Central memory CD8-positive, alpha-beta T cell (primary cell): ENCODE measurements at regions not wholly inside any gene's neighbourhood (a gene's known extent, or its start where the extent isn't known, plus 50 kb on each side); places are given as distances from the start of the nearest gene placed in this dataset.

Experiments used
- ATAC-seq: fragments of 150-1000 bp; cut with Tn5 transposase; replicated peaks from 2 replicates; pipeline ENCODE4 v1.10.0; 2022; ENCODE audit warnings: mild to moderate bottlenecking, moderate FRiP score, moderate number of reproducible peaks; ENCODE audit not compliant: poor library complexity, severe bottlenecking; ENCODE audit errors: extremely low read depth
- DNase-seq, 2 donors: peaks; one replicate each; pipeline ENCODE4 v3.0.0; 2021; ENCODE audit warnings: low spot score in 2 of 2
- H3K27ac Mint-ChIP-seq: one replicate; pipeline ENCODE4 v1.8.0; 2022; ENCODE audit warnings: low read depth, mild to moderate bottlenecking, moderate library complexity, mixed read lengths
- H3K27me3 Mint-ChIP-seq: one replicate; pipeline ENCODE4 v1.8.0; 2022; ENCODE audit warnings: mixed read lengths
- H3K36me3 Mint-ChIP-seq: one replicate; pipeline ENCODE4 v1.8.0; 2022; ENCODE audit warnings: mild to moderate bottlenecking, moderate library complexity, mixed read lengths; ENCODE audit not compliant: insufficient read depth
- H3K4me1 Mint-ChIP-seq: one replicate; pipeline ENCODE4 v1.8.0; 2022; ENCODE audit warnings: mixed read lengths
- H3K4me3 Mint-ChIP-seq: one replicate; pipeline ENCODE4 v1.8.0; 2022; ENCODE audit warnings: mild to moderate bottlenecking, moderate library complexity, mixed read lengths
- H3K9me3 Mint-ChIP-seq: one replicate; pipeline ENCODE4 v1.8.0; 2022; ENCODE audit warnings: mixed read lengths

GRCh38 chr2:153221506-153221905, 257.1 kb downstream of the RPRM start:
- no peaks in the 10 kb centered on the region for H3K27me3 Mint-ChIP-seq
- no peak overlapping the region for H3K27ac Mint-ChIP-seq
- ATAC-seq = no peak
- DNase-seq = no peak
- no peak overlapping the region for H3K4me3 Mint-ChIP-seq
- H3K9me3 Mint-ChIP-seq = peaks cover 1% of the 10 kb centered on the region
- no peaks in the 10 kb centered on the region for H3K4me1 Mint-ChIP-seq
- no peaks in the 10 kb centered on the region for H3K36me3 Mint-ChIP-seq

GRCh38 chr2:153221087-153221486, 257.5 kb downstream of the RPRM start:
- no peak overlapping the region for H3K4me3 Mint-ChIP-seq
- no peak overlapping the region for H3K27ac Mint-ChIP-seq
- ATAC-seq (no peak), DNase-seq (no peak)
- H3K4me1 Mint-ChIP-seq = no peaks in the 10 kb centered on the region
- no peaks in the 10 kb centered on the region for H3K27me3 Mint-ChIP-seq
- H3K36me3 Mint-ChIP-seq = no peaks in the 10 kb centered on the region
- no peaks in the 10 kb centered on the region for H3K9me3 Mint-ChIP-seq

GRCh38 chr2:153218851-153219250, 259.7 kb downstream of the RPRM start:
- DNase-seq (no peak), ATAC-seq (no peak)
- no peaks in the 10 kb centered on the region for H3K27me3 Mint-ChIP-seq
- H3K4me1 Mint-ChIP-seq = no peaks in the 10 kb centered on the region
- no peak overlapping the region for H3K27ac Mint-ChIP-seq
- no peaks in the 10 kb centered on the region for H3K9me3 Mint-ChIP-seq
- H3K4me3 Mint-ChIP-seq = no peak overlapping the region
- H3K36me3 Mint-ChIP-seq = no peaks in the 10 kb centered on the region

GRCh38 chr2:153214337-153214736, 264.2 kb downstream of the RPRM start:
- ATAC-seq (no peak), DNase-seq (no peak)
- Mint-ChIP-seq H3K4me1 (no peaks in the 10 kb centered on the region), H3K4me3 (no peak overlapping the region), H3K36me3 (no peaks in the 10 kb centered on the region), H3K9me3 (no peaks in the 10 kb centered on the region), H3K27me3 (no peaks in the 10 kb centered on the region), H3K27ac (no peak overlapping the region)

GRCh38 chr2:153213022-153213421, 265.5 kb downstream of the RPRM start:
- no peaks in the 10 kb centered on the region for H3K4me1 Mint-ChIP-seq
- no peak for ATAC-seq
- H3K9me3 Mint-ChIP-seq = no peaks in the 10 kb centered on the region
- no peak overlapping the region for H3K27ac Mint-ChIP-seq
- no peaks in the 10 kb centered on the region for H3K36me3 Mint-ChIP-seq
- no peak for DNase-seq
- no peak overlapping the region for H3K4me3 Mint-ChIP-seq
- H3K27me3 Mint-ChIP-seq = no peaks in the 10 kb centered on the region

- Mint-ChIP-seq H3K4me1 (no peaks in the 10 kb centered on the region), H3K27ac (no peak overlapping the region), H3K4me3 (no peak overlapping the region), H3K27me3 (no peaks in the 10 kb centered on the region), H3K9me3 (peaks cover 14% of the 10 kb centered on the region), H3K36me3 (no peaks in the 10 kb centered on the region)
- no peak for DNase-seq
- no peak for ATAC-seq
Observed at GRCh38 chr2:153197402-153198386, 280.9 kb downstream of the RPRM start.

GRCh38 chr2:153196378-153197058, 282.0 kb downstream of the RPRM start:
- H3K9me3 Mint-ChIP-seq = peaks cover 14% of the 10 kb centered on the region
- no peaks in the 10 kb centered on the region for H3K4me1 Mint-ChIP-seq
- no peaks in the 10 kb centered on the region for H3K36me3 Mint-ChIP-seq
- ATAC-seq (no peak), DNase-seq (no peak)
- H3K27me3 Mint-ChIP-seq = no peaks in the 10 kb centered on the region
- H3K4me3 Mint-ChIP-seq = no peak overlapping the region
- no peak overlapping the region for H3K27ac Mint-ChIP-seq

GRCh38 chr2:153195342-153195741, 283.2 kb downstream of the RPRM start:
- H3K4me1 Mint-ChIP-seq = no peaks in the 10 kb centered on the region
- peaks cover 14% of the 10 kb centered on the region for H3K9me3 Mint-ChIP-seq
- DNase-seq (no peak), ATAC-seq (no peak)
- H3K27ac Mint-ChIP-seq = no peak overlapping the region
- H3K27me3 Mint-ChIP-seq = no peaks in the 10 kb centered on the region
- no peak overlapping the region for H3K4me3 Mint-ChIP-seq
- H3K36me3 Mint-ChIP-seq = peaks cover 2% of the 10 kb centered on the region

- H3K4me1 Mint-ChIP-seq = no peaks in the 10 kb centered on the region
- no peak overlapping the region for H3K27ac Mint-ChIP-seq
- no peak for ATAC-seq
- no peak for DNase-seq
- peaks cover 2% of the 10 kb centered on the region for H3K36me3 Mint-ChIP-seq
- H3K27me3 Mint-ChIP-seq = no peaks in the 10 kb centered on the region
- no peak overlapping the region for H3K4me3 Mint-ChIP-seq
- peaks cover 15% of the 10 kb centered on the region for H3K9me3 Mint-ChIP-seq
Observed at GRCh38 chr2:153189091-153189888, 289.3 kb downstream of the RPRM start.

GRCh38 chr2:153179808-153180207, 298.8 kb downstream of the RPRM start:
- no peak overlapping the region for H3K4me3 Mint-ChIP-seq
- no peaks in the 10 kb centered on the region for H3K27me3 Mint-ChIP-seq
- ATAC-seq = no peak
- H3K9me3 Mint-ChIP-seq = no peaks in the 10 kb centered on the region
- no peaks in the 10 kb centered on the region for H3K36me3 Mint-ChIP-seq
- no peak for DNase-seq
- H3K27ac Mint-ChIP-seq = no peak overlapping the region
- no peaks in the 10 kb centered on the region for H3K4me1 Mint-ChIP-seq

GRCh38 chr2:153169609-153170008, 309.0 kb downstream of the RPRM start:
- H3K4me1 Mint-ChIP-seq = no peaks in the 10 kb centered on the region
- no peaks in the 10 kb centered on the region for H3K9me3 Mint-ChIP-seq
- no peaks in the 10 kb centered on the region for H3K27me3 Mint-ChIP-seq
- DNase-seq (no peak), ATAC-seq (no peak)
- no peaks in the 10 kb centered on the region for H3K36me3 Mint-ChIP-seq
- H3K27ac Mint-ChIP-seq = no peak overlapping the region
- no peak overlapping the region for H3K4me3 Mint-ChIP-seq

GRCh38 chr2:153165021-153165420, 313.5 kb downstream of the RPRM start:
- H3K27ac Mint-ChIP-seq = no peak overlapping the region
- no peak overlapping the region for H3K4me3 Mint-ChIP-seq
- ATAC-seq (no peak), DNase-seq (no peak)
- no peaks in the 10 kb centered on the region for H3K36me3 Mint-ChIP-seq
- H3K27me3 Mint-ChIP-seq = no peaks in the 10 kb centered on the region
- no peaks in the 10 kb centered on the region for H3K4me1 Mint-ChIP-seq
- no peaks in the 10 kb centered on the region for H3K9me3 Mint-ChIP-seq
